Activated naive CD4-positive, alpha-beta T cell treated with anti-CD3 and anti-CD28 coated beads for 36 hours (primary cell): ENCODE measurements at regions not wholly inside any gene's neighbourhood (a gene's known extent, or its start where the extent isn't known, plus 50 kb on each side); places are given as distances from the start of the nearest gene placed in this dataset.

ENCODE experiments used
- CTCF ChIA-PET: fragments of 350-600 bp; sonication (Branson Sonifier 250); formaldehyde crosslinking; loops from one replicate; lab custom pipeline; 2021; ENCODE audit warnings: antibody characterized with exemption; lab: Charles Lee
- DNase-seq: peaks from one replicate; pipeline ENCODE4 v3.0.0-alpha.2; 2020
- H3K27ac Mint-ChIP-seq: one replicate; pipeline ENCODE4 v1.8.0; 2021; ENCODE audit warnings: mild to moderate bottlenecking, mixed read lengths
- H3K27me3 Mint-ChIP-seq: one replicate; pipeline ENCODE4 v1.8.0; 2021; ENCODE audit warnings: low read depth, mixed read lengths
- H3K36me3 Mint-ChIP-seq: one replicate; pipeline ENCODE4 v1.8.0; 2021; ENCODE audit warnings: low read depth, mixed read lengths
- H3K4me1 Mint-ChIP-seq: one replicate; pipeline ENCODE4 v1.8.0; 2021; ENCODE audit warnings: low read depth, mixed read lengths
- H3K4me3 Mint-ChIP-seq: one replicate; pipeline ENCODE4 v1.8.0; 2021; ENCODE audit warnings: mild to moderate bottlenecking, moderate library complexity, mixed read lengths
- H3K9me3 Mint-ChIP-seq: one replicate; pipeline ENCODE4 v1.8.0; 2021; ENCODE audit warnings: mixed read lengths
- intact Hi-C: fragments of 100-400 bp; cut with micrococcal nuclease; formaldehyde crosslinking; loops from one replicate; pipeline ENCODE4 v1.15.1; 2023

DNA sequence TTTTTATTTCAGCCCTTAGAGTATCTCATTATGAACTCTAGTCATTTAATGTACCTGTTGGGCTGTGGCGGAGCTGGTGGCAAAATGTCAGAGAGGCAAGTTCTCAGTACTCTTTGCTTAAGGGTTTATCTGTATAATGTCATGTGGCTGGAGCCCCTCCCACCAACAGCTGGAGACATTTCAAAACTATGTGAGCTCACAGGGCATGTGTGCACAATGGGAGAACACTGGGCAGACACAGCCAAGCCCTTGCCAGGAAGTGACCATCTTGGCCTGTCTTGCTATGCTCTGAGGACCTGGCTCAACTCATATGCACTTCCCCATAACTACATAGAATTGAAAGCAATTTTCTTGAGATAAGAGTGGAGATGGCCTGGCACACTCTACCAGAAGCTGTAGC, 296.4 kb downstream of the PTPRU start:
- Mint-ChIP-seq H3K9me3 (peaks cover 16% of the 10 kb centered on the region), H3K36me3 (peaks cover 1% of the 10 kb centered on the region), H3K27me3 (no peaks in the 10 kb centered on the region), H3K4me3 (no peak overlapping the region), H3K27ac (no peak overlapping the region), H3K4me1 (no peaks in the 10 kb centered on the region)
- CTCF ChIA-PET = no interaction called here
- DNase-seq = no peak
- intact Hi-C loops = no loop called here

DNA sequence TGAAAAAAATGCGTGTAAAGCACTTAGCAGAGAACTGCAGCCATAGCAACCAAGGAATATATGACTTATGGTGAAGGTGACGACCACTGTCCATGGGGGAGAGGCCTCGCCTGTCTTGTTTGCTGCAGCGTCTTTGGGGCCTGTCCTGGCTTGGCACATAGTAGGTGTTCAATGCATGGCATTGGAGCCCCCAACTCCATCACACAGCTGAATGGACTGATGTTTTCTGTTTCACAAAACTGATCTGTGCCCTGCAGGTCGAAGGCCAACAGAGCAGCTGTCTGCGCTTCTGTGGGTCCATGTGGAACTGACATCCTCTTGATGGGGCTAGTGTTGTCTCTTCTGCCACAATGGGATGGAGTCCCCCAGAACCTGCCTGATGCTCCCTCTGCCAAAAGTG, 296.0 kb downstream of the PTPRU start:
- peaks cover 16% of the 10 kb centered on the region for H3K9me3 Mint-ChIP-seq
- peaks cover 1% of the 10 kb centered on the region for H3K36me3 Mint-ChIP-seq
- no peak overlapping the region for H3K4me3 Mint-ChIP-seq
- intact Hi-C loops = no loop called here
- DNase-seq = no peak
- no peaks in the 10 kb centered on the region for H3K4me1 Mint-ChIP-seq
- peaks cover 2% of the 10 kb centered on the region for H3K27me3 Mint-ChIP-seq
- H3K27ac Mint-ChIP-seq = no peak overlapping the region
- CTCF ChIA-PET = no interaction called here

DNA sequence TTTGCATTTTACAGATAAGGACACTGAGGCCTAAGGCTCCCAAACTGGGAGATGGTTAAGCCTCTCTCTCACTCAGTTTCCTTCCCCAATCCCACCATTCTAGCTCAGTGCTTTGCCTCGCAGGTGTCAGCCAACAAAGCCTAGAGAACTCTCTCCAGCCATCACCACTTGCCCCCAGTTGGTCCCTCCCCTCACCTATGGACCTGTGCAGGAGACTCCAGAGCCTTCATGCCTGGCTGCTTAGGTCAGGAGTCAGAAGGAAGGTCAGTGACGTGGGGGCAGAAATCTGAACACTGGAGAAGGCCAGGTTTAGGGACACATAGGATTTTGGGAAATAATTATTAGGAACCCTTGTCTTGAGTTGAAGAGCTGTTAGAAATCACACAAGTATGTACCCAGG, 295.3 kb downstream of the PTPRU start:
- intact Hi-C loops = no loop called here
- H3K4me1 Mint-ChIP-seq = no peaks in the 10 kb centered on the region
- no peak overlapping the region for H3K27ac Mint-ChIP-seq
- CTCF ChIA-PET = no interaction called here
- no peak overlapping the region for H3K4me3 Mint-ChIP-seq
- no peak for DNase-seq
- peaks cover 3% of the 10 kb centered on the region for H3K27me3 Mint-ChIP-seq
- peaks cover 1% of the 10 kb centered on the region for H3K36me3 Mint-ChIP-seq
- peaks cover 16% of the 10 kb centered on the region for H3K9me3 Mint-ChIP-seq

DNA sequence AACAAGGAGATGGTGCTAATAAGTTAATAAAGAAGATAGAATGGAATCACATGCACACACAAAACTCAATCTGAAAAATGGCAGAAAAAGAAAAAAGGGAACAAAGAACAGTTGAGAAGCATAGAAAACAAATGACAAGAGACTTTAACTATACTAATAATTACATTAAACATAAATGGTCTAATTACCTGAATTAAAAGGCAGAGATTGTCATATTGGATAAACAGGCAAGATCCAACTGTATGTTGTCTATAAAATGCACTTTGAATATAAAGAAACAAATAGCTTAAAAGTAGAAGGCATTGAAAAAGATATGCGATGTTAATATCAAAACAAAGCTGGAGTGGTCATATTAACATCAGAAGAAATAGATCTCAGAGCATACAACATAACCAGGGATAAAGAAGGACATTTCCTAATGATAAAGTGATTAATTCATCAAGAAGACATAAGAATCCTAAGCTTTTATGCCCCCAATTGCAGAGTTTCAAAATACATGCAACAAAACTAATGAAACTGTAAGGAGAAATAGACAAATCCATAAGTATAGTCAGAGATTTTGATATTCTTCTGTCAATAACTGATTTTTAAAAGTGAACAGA, 293.5 kb downstream of the PTPRU start:
- H3K36me3 Mint-ChIP-seq = peaks cover 1% of the 10 kb centered on the region
- CTCF ChIA-PET = no interaction called here
- intact Hi-C loops = no loop called here
- peaks cover 11% of the 10 kb centered on the region for H3K27me3 Mint-ChIP-seq
- peaks cover 16% of the 10 kb centered on the region for H3K9me3 Mint-ChIP-seq
- no peak for DNase-seq
- peak overlapping the region; percentile 6 for H3K27ac Mint-ChIP-seq
- H3K4me3 Mint-ChIP-seq = no peak overlapping the region
- no peaks in the 10 kb centered on the region for H3K4me1 Mint-ChIP-seq

DNA sequence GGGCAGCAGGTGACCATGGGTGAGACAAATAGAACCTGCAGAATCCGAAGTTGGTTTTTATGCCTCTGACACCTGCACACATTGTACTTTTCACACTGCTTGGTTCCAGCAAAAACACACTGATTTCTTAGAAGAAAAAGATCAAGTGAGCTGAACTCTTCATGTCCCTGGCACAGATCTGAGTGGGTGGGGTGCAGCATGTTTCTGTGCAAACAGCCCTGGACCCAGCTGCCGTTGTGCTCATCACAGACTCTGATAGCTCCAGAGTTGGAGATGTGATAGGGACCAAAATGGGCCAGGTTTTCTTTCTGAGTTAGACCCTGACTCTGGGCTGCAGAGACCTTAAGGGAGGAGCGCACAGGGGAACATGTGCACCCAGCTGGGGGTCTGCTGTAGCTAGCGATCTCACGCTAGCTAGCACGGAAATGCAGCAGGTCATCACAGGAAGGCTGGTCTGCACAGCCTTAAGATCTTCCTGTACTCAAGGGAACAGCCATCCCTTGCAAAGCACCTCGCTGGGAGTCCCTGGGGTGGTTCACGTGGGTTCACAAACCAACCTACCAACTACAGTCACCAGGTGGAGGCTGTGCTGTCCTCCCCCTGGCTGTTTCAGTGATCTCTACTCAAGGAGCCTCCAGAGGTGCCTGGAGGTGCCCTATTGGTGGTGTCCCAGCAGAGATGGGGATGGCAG, 291.1 kb downstream of the PTPRU start:
- DNase-seq = no peak
- H3K36me3 Mint-ChIP-seq = peaks cover 1% of the 10 kb centered on the region
- H3K4me3 Mint-ChIP-seq = no peak overlapping the region
- H3K27me3 Mint-ChIP-seq = peaks cover 15% of the 10 kb centered on the region
- no peak overlapping the region for H3K27ac Mint-ChIP-seq
- intact Hi-C loops = no loop called here
- H3K9me3 Mint-ChIP-seq = peaks cover 13% of the 10 kb centered on the region
- no peaks in the 10 kb centered on the region for H3K4me1 Mint-ChIP-seq
- CTCF ChIA-PET = no interaction called here

DNA sequence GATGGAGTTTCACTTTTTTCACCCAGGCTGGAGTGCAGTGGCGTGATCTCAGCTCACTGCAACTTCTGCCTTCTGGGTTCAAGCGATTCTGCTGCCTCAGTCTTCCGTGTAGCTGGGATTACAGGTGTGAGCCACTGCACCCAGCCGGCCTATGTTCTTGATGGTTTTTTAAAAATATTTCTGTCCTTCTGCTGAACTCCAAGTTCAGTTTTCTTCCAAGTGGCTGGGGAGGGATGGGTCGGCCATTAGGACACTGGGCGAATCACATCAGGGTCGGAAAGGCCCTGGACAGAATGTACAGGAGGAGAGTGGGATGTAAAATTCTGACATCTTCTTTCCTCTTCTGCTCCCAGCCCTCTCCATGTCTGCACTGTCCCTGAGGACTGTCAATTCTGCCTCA, 289.6 kb downstream of the PTPRU start:
- Mint-ChIP-seq H3K36me3 (peaks cover 1% of the 10 kb centered on the region), H3K9me3 (peaks cover 13% of the 10 kb centered on the region), H3K4me1 (no peaks in the 10 kb centered on the region), H3K27ac (no peak overlapping the region), H3K4me3 (no peak overlapping the region), H3K27me3 (peaks cover 17% of the 10 kb centered on the region)
- CTCF ChIA-PET = no interaction called here
- intact Hi-C loops = no loop called here
- no peak for DNase-seq

DNA sequence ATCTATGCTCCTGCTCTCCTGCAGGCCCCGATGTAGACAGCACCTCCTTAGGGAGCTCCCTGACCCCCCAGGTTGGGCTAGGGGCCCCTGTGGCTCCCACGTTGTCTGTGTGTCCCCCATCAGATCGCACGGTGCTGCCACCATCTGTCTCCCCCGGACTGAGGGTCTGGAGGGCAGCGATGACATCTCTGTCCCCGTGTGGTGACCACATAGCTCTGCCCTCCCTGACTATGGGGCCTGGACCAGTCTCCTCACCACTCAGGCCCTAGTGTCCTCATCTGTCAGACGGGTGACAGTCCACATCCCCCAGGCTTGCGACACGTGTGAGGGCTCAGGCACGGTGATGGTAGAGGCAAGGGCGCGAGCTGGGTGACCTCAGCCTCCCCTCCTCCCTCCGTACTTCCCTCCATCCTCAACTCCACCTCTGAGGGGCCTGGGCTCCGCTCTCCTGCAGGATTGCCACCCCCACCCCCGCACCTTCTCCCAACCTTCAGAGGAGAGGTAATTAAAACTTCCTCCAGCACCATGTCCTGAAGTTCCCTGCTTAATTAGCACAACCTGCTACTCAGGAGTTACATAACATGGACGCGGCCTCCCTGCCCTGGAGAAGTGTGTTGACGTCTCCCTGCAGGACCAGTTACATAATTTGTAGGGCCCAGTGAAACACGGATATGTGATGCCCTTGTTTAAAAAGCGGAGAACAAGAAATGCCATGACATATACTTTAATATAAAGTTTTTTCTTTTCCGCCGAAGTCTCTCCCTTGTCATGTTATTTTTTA, 288.2 kb downstream of the PTPRU start:
- no peaks in the 10 kb centered on the region for H3K36me3 Mint-ChIP-seq
- intact Hi-C loops = no loop called here
- CTCF ChIA-PET = no interaction called here
- peaks cover 17% of the 10 kb centered on the region for H3K27me3 Mint-ChIP-seq
- no peaks in the 10 kb centered on the region for H3K4me1 Mint-ChIP-seq
- DNase-seq = no peak
- H3K27ac Mint-ChIP-seq = no peak overlapping the region
- no peak overlapping the region for H3K4me3 Mint-ChIP-seq
- peaks cover 8% of the 10 kb centered on the region for H3K9me3 Mint-ChIP-seq

DNA sequence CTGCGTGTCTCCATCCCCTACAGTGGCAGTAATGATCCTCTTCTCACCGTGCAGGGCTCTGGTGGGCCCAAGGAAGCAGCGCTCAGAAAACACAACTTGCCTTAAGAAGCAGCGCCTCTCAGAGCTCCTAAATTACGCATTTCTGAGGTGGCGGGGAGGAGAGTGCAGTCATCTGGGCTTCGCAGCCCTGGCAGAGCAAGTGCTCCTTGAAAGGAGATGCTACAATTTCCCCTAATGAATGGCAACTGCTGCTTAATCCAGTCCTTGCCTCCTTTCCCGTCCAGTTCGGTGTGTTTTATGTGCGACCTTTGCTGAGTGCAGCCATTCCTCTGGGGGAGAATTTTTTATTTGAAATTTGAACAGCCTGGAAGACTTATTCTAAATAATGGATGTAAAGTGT, 287.3 kb downstream of the PTPRU start:
- H3K27me3 Mint-ChIP-seq = peaks cover 17% of the 10 kb centered on the region
- no peak overlapping the region for H3K4me3 Mint-ChIP-seq
- H3K4me1 Mint-ChIP-seq = no peaks in the 10 kb centered on the region
- CTCF ChIA-PET = no interaction called here
- no peak for DNase-seq
- H3K27ac Mint-ChIP-seq = no peak overlapping the region
- H3K36me3 Mint-ChIP-seq = no peaks in the 10 kb centered on the region
- intact Hi-C loops = no loop called here
- peaks cover under 1% of the 10 kb centered on the region for H3K9me3 Mint-ChIP-seq

DNA sequence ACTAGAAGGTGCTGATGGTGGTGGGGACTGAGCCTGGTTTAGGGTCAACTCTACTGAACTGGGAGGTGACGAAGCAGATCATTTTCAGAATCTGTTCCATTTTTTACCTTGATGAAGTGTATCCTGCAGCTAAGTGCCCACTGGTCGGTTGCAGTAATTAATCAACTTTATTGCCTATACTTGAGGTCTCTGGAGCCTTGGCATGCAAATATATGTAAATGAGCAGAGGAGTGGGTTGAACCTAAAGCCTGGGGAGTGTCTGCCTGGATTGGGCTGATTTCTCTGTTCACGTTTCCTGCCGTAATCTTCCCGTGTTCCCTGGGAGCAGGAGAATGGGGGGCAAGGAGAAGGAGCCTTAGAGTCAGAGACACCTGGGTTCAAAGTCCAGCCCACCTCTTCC, 286.8 kb downstream of the PTPRU start:
- Mint-ChIP-seq H3K27ac (no peak overlapping the region), H3K4me1 (no peaks in the 10 kb centered on the region), H3K9me3 (no peaks in the 10 kb centered on the region), H3K4me3 (no peak overlapping the region), H3K27me3 (peaks cover 19% of the 10 kb centered on the region), H3K36me3 (no peaks in the 10 kb centered on the region)
- CTCF ChIA-PET = no interaction called here
- no peak for DNase-seq
- intact Hi-C loops = no loop called here

DNA sequence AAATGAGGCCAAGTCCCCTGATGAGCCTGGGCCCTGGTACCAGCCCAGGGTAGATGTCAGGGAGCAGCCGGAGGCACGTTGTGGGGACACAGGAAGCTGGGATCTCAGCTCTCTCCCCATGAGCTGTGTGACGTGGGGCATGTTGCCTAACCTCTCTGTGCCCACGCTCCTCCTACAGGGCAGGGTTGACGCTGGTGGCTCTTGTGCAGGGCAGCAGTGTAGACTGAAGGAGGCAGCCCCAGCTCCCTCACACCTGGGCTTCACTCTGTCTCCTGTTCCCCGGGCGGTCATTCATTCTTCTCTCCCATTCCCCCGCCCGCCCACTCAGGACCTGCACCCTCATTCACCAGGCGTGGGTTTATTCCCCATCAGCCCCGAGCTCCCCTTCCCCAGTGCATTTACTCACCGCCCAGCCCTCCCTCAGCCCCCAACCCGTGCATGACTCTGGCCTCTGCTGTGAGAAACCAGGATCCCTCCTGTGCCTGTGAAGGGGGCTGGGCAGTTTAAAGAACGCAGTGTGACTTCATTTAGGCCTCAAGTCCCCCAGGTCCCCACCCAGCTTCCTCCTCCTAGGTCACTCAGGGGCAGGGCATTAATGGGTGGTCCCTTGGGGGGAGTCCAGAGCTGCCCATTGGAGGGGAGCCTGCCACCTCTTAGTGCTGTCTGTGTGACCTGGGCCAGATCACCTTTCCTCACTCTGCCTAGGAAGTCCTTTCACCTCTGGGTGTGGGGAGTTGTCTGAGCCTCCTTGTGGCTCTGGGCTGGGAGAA, 285.7 kb downstream of the PTPRU start:
- no peaks in the 10 kb centered on the region for H3K4me1 Mint-ChIP-seq
- H3K36me3 Mint-ChIP-seq = no peaks in the 10 kb centered on the region
- intact Hi-C loops = no loop called here
- H3K27ac Mint-ChIP-seq = no peak overlapping the region
- H3K27me3 Mint-ChIP-seq = peaks cover 19% of the 10 kb centered on the region
- no peak for DNase-seq
- CTCF ChIA-PET = no interaction called here
- H3K9me3 Mint-ChIP-seq = no peaks in the 10 kb centered on the region
- no peak overlapping the region for H3K4me3 Mint-ChIP-seq

DNA sequence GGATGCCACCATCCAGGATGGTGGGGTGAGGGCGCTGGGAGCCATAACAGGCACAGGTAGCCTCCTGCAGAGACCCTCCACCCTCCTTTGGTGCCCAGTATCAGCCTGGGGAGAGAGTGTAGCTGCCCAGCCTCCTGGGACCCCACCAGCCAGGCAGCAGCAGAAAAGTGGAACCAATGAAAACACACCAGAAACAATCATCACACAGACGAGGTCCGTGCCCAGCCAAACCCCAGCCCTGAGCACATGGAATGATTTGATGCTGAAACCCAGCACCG, 285.1 kb downstream of the PTPRU start:
- CTCF ChIA-PET = no interaction called here
- Mint-ChIP-seq H3K9me3 (no peaks in the 10 kb centered on the region), H3K4me3 (no peak overlapping the region), H3K27ac (no peak overlapping the region), H3K27me3 (peaks cover 20% of the 10 kb centered on the region), H3K4me1 (no peaks in the 10 kb centered on the region), H3K36me3 (no peaks in the 10 kb centered on the region)
- no peak for DNase-seq
- intact Hi-C loops = no loop called here

DNA sequence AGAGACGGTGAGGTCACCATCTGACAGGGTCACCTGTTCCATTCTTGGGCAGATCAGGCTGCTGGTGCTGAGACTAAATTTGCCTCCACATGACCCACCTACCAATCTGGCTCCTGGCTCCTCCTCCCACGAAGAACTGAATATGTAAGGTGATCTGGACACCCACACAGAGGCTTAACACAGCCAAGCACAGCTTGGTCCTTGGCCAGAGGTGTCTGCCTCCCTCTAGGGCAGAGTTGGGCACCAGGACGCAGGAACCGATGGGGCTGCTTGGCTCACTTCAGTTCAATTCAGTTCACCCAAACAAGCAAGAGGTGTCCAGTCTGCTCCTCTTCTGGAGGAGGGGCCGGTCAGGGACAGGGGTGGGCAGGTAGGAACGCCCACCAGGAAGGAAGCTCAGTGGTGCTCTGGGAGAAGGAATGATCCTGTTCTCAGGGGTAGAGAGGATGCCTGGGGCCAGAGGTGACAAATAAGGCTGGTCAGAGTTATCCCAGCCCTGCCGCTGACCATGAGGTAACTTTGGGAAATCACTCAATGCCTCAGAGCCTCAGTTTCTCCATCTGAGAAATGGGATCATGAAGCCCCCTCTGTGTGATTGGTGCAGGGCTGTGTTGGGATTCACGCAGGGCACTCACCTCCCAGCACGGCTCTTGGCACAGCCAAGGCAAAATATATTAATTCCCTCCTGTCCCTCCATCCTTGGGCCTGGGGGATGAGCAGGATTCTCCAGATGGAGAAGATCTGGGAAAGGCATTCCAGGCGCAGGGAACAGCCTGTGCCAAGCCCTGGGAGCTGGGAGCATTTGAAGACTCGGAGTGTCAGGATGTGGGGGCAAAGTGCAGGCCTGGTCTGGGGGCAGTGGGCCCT, 284.5 kb downstream of the PTPRU start:
- Mint-ChIP-seq H3K36me3 (no peaks in the 10 kb centered on the region), H3K4me3 (no peak overlapping the region), H3K27ac (no peak overlapping the region), H3K9me3 (no peaks in the 10 kb centered on the region), H3K27me3 (peaks cover 15% of the 10 kb centered on the region), H3K4me1 (no peaks in the 10 kb centered on the region)
- intact Hi-C loops = no loop called here
- CTCF ChIA-PET = no interaction called here
- DNase-seq = no peak
